MM.1S (cell line): ENCODE measurements at regions not wholly inside any gene's neighbourhood (a gene's known extent, or its start where the extent isn't known, plus 50 kb on each side); places are given as distances from the start of the nearest gene placed in this dataset.

Source experiments
- DNase-seq: peaks from one replicate; pipeline ENCODE4 v3.0.0-alpha.2; 2015
- H2AFZ ChIP-seq: fragments of 300-600 bp; sonication (generic); 2 replicates; pipeline ENCODE4 v1.6.0; 2016; ENCODE audit warnings: antibody characterized with exemption, low read length
- H3F3A ChIP-seq: fragments of 300-600 bp; sonication (generic); 2 replicates; pipeline ENCODE4 v1.6.1; 2016; ENCODE audit warnings: mild to moderate bottlenecking, antibody characterized with exemption, low read length, moderate library complexity, mixed read lengths; ENCODE audit not compliant: insufficient read depth
- H3K27ac ChIP-seq: fragments of 300-600 bp; sonication (generic); 2 replicates; pipeline ENCODE4 v1.5.1; 2016; ENCODE audit warnings: mild to moderate bottlenecking, low read length
- H3K27me3 ChIP-seq: fragments of 300-600 bp; sonication (generic); replicated peaks from 2 replicates; pipeline ENCODE4 v1.6.0; 2016; ENCODE audit warnings: low read length; ENCODE audit not compliant: insufficient read depth
- H3K36me3 ChIP-seq: fragments of 300-600 bp; sonication (generic); replicated peaks from 2 replicates; pipeline ENCODE4 v1.6.1; 2016; ENCODE audit warnings: mild to moderate bottlenecking, low read length, mixed read lengths; ENCODE audit not compliant: insufficient read depth
- H3K4me1 ChIP-seq: fragments of 300-600 bp; sonication (generic); 2 replicates; pipeline ENCODE4 v1.6.1; 2016; ENCODE audit warnings: low read length, mixed read lengths
- H3K4me2 ChIP-seq: fragments of 300-600 bp; sonication (generic); 2 replicates; pipeline ENCODE4 v1.6.0; 2016; ENCODE audit warnings: low read depth, low read length
- H3K4me3 ChIP-seq: fragments of 300-600 bp; sonication (generic); 2 replicates; pipeline ENCODE4 v1.5.1; 2016; ENCODE audit warnings: low read length, mixed read lengths
- H3K79me2 ChIP-seq: fragments of 300-600 bp; sonication (generic); 2 replicates; pipeline ENCODE4 v1.6.1; 2016; ENCODE audit warnings: mixed run types, low read length, mixed read lengths
- H3K9ac ChIP-seq: fragments of 300-600 bp; sonication (generic); 2 replicates; pipeline ENCODE4 v1.6.1; 2016; ENCODE audit warnings: low read length, mixed read lengths
- H3K9me2 ChIP-seq: fragments of 300-600 bp; sonication (generic); replicated peaks from 2 replicates; pipeline ENCODE4 v1.6.1; 2016; ENCODE audit warnings: mild to moderate bottlenecking, low read length, mixed read lengths; ENCODE audit not compliant: insufficient read depth
- H3K9me3 ChIP-seq: fragments of 300-600 bp; sonication (generic); replicated peaks from 2 replicates; pipeline ENCODE4 v1.6.1; 2016; ENCODE audit warnings: mild to moderate bottlenecking, low read length, mixed read lengths; ENCODE audit not compliant: insufficient read depth
- H4K20me1 ChIP-seq: fragments of 300-600 bp; sonication (generic); 2 replicates; pipeline ENCODE4 v1.6.1; 2016; ENCODE audit warnings: mild to moderate bottlenecking, low read length, moderate library complexity, mixed read lengths; ENCODE audit not compliant: insufficient read depth
- CTCF ChIP-seq: fragments of 300-600 bp; sonication (generic); IDR thresholded peaks from 2 replicates; pipeline ENCODE4 v1.5.1; 2016; ENCODE audit warnings: antibody characterized with exemption, low read length, mixed read lengths
- EZH2 ChIP-seq: fragments of 300-600 bp; sonication (generic); optimal IDR thresholded peaks from 2 replicates; pipeline ENCODE3; 2017; ENCODE audit warnings: low read depth, mild to moderate bottlenecking, antibody characterized with exemption, low read length, mixed read lengths
- EZH2phosphoT487 ChIP-seq: fragments of 300-600 bp; sonication (generic); IDR thresholded peaks from 2 replicates; pipeline ENCODE4 v1.6.1; 2018; ENCODE audit warnings: antibody characterized with exemption, low read length

- H3K4me3 ChIP-seq, result no peak overlapping the region
- H4K20me1 ChIP-seq, result no peaks in the 10 kb centered on the region
- H3K27ac ChIP-seq, result no peak overlapping the region
- no peak overlapping the region for H3K4me2 ChIP-seq
- no peaks in the 10 kb centered on the region for H3K27me3 ChIP-seq
- H3F3A ChIP-seq, result no peaks in the 10 kb centered on the region
- no peak overlapping the region for H2AFZ ChIP-seq
- H3K9ac ChIP-seq, result no peak overlapping the region
- no peaks in the 10 kb centered on the region for H3K79me2 ChIP-seq
- H3K4me1 ChIP-seq, result no peaks in the 10 kb centered on the region
- H3K9me3 ChIP-seq, result no peaks in the 10 kb centered on the region
- TF ChIP-seq CTCF, result no peak
- no peak for TF ChIP-seq EZH2
- no peak for TF ChIP-seq EZH2phosphoT487
- H3K9me2 ChIP-seq, result no peaks in the 10 kb centered on the region
- DNase-seq, result no peak
- no peaks in the 10 kb centered on the region for H3K36me3 ChIP-seq
Measured at GRCh38 chr1:71147637-71148360, 67.0 kb upstream of the ZRANB2 start.

- Histone ChIP-seq H4K20me1 (no peaks in the 10 kb centered on the region), H3K9ac (no peak overlapping the region), H3K4me2 (no peak overlapping the region), H3F3A (no peaks in the 10 kb centered on the region), H3K27me3 (no peaks in the 10 kb centered on the region), H3K27ac (no peak overlapping the region), H3K9me3 (no peaks in the 10 kb centered on the region), H3K4me3 (no peak overlapping the region), H3K9me2 (no peaks in the 10 kb centered on the region), H3K79me2 (no peaks in the 10 kb centered on the region), H3K4me1 (no peaks in the 10 kb centered on the region), H2AFZ (no peak overlapping the region), H3K36me3 (no peaks in the 10 kb centered on the region)
- no peak for DNase-seq
- no peak for TF ChIP-seq CTCF
- TF ChIP-seq EZH2phosphoT487, result no peak
- TF ChIP-seq EZH2, result no peak
Measured at GRCh38 chr1:71135571-71135970, 54.7 kb upstream of the ZRANB2 start.
